Lung (tissue), 11 donors: ENCODE measurements at regions not wholly inside any gene's neighbourhood (a gene's known extent, or its start where the extent isn't known, plus 50 kb on each side); places are given as distances from the start of the nearest gene placed in this dataset.

ENCODE experiments used
- ATAC-seq: fragments of 200-7000 bp; cut with Tn5 transposase; one replicate; pipeline ENCODE4 v1.9.1; 2020; ENCODE audit warnings: moderate number of reproducible peaks; ENCODE audit not compliant: insufficient read depth, low FRiP score
- DNase-seq, 3 donors: peaks; one replicate each; pipeline ENCODE4 v3.0.0-alpha.2; 2013 to 2017
- H3K27ac ChIP-seq, 2 donors: one replicate each; pipeline ENCODE4 v1.5.1; 2013; ENCODE audit warnings: mild to moderate bottlenecking in 2 of 2, moderate library complexity in 2 of 2, control low read depth in 1 of 2, inconsistent platforms in 1 of 2, low read depth in 1 of 2, low read length in 1 of 2
- H3K27me3 ChIP-seq, 3 donors: one replicate each; pipeline ENCODE4 v1.5.1; 2013; ENCODE audit warnings: low read length in 2 of 3; ENCODE audit not compliant: control insufficient read depth in 3 of 3, insufficient read depth in 3 of 3
- H3K36me3 ChIP-seq, 4 donors: one replicate each; pipeline ENCODE4 v1.5.1; 2013; ENCODE audit warnings: low read length in 4 of 4, mild to moderate bottlenecking in 1 of 4, moderate library complexity in 1 of 4; ENCODE audit not compliant: control insufficient read depth in 4 of 4, insufficient read depth in 4 of 4
- H3K4me1 ChIP-seq, 5 donors: one replicate each; pipeline ENCODE4 v1.5.1; 2013; ENCODE audit warnings: low read length in 5 of 5, mild to moderate bottlenecking in 2 of 5, moderate library complexity in 1 of 5; ENCODE audit not compliant: control insufficient read depth in 5 of 5, insufficient read depth in 5 of 5
- H3K4me3 ChIP-seq: one replicate; pipeline ENCODE4 v1.5.1; 2013; ENCODE audit warnings: mild to moderate bottlenecking, control low read depth, moderate library complexity
- H3K9ac ChIP-seq, 2 donors: one replicate each; pipeline ENCODE4 v1.5.1; 2013; ENCODE audit warnings: low read length in 2 of 2, control low read depth in 1 of 2; ENCODE audit not compliant: insufficient read depth in 1 of 2
- H3K9me3 ChIP-seq, 4 donors: one replicate each; pipeline ENCODE4 v1.5.1; 2013; ENCODE audit warnings: low read length in 3 of 4, mild to moderate bottlenecking in 1 of 4, moderate library complexity in 1 of 4; ENCODE audit not compliant: control insufficient read depth in 4 of 4, insufficient read depth in 3 of 4
- CTCF ChIP-seq: IDR thresholded peaks from 2 replicates; pipeline ENCODE4 v1.5.1; 2012; ENCODE audit warnings: mild to moderate bottlenecking; ENCODE audit errors: control extremely low read depth, extremely low read depth
- WGBS, 2 donors: extraction: QIAGEN DNeasy Blood & Tissue Kit; methylation state at CpG; one replicate each; pipeline ENCODE4 v1.1.7; 2013; 5-methylcytosine and 5-hydroxymethylcytosine counted together
- donor health status: control.
- donor health status: control.
- donor health status: Bipolar disorder and iron deficiency.
- donor health status: healthy.
- donor health status: DM: yes; HTN: yes; CAD: no.

GRCh38 chr9:687994-688393 is 153.5 kb upstream of the DMRT1 start:
- H3K27ac ChIP-seq: no peak overlapping the region
- H3K27me3 ChIP-seq: no peaks in the 10 kb centered on the region
- peaks cover 0 to 2% (median 0%) of the 10 kb centered on the region in 4 donors for H3K9me3 ChIP-seq
- ATAC-seq (no peak), DNase-seq (no peak)
- no peak overlapping the region for H3K4me3 ChIP-seq
- WGBS, 2 donors: 95 to 97% methylated on average over 4 of the region's 4 CpGs
- H3K9ac ChIP-seq: no peak overlapping the region
- peaks cover 2 to 16% (median 11%) of the 10 kb centered on the region in 5 donors for H3K4me1 ChIP-seq
- TF ChIP-seq CTCF: no peak
- H3K36me3 ChIP-seq: peaks cover 0 to 1% (median 0%) of the 10 kb centered on the region in 4 donors

GRCh38 chr9:690517-691111 is 150.9 kb upstream of the DMRT1 start:
- 62 to 95% methylated on average over 3 of the region's 3 CpGs for WGBS, 2 donors
- no peak overlapping the region for H3K9ac ChIP-seq
- no peaks in the 10 kb centered on the region for H3K27me3 ChIP-seq
- ATAC-seq (no peak), DNase-seq (no peak)
- H3K36me3 ChIP-seq: peaks cover 0 to 1% (median 0%) of the 10 kb centered on the region in 4 donors
- H3K9me3 ChIP-seq: peaks cover 0 to 2% (median 0%) of the 10 kb centered on the region in 4 donors
- H3K4me1 ChIP-seq: peaks cover 2 to 28% (median 16%) of the 10 kb centered on the region in 5 donors
- no peak overlapping the region for H3K4me3 ChIP-seq
- no peak for TF ChIP-seq CTCF
- H3K27ac ChIP-seq: no peak overlapping the region

GRCh38 chr9:691825-692400 is 149.6 kb upstream of the DMRT1 start:
- TF ChIP-seq CTCF: no peak
- peaks cover 0 to 2% (median 0%) of the 10 kb centered on the region in 4 donors for H3K9me3 ChIP-seq
- H3K9ac ChIP-seq: no peak overlapping the region
- peak overlapping the region; percentile 3 to 75 for H3K27ac ChIP-seq
- H3K27me3 ChIP-seq: no peaks in the 10 kb centered on the region
- DNase-seq (no peak), ATAC-seq (no peak)
- H3K4me3 ChIP-seq: no peak overlapping the region
- WGBS, 2 donors: 55 to 70% methylated on average over 3 of the region's 3 CpGs
- peaks cover 7 to 28% (median 16%) of the 10 kb centered on the region in 5 donors for H3K4me1 ChIP-seq
- H3K36me3 ChIP-seq: no peaks in the 10 kb centered on the region
